ENCODE measurements at regions not wholly inside any gene's neighbourhood (a gene's known extent, or its start where the extent isn't known, plus 50 kb on each side); places are given as distances from the start of the nearest gene placed in this dataset.
"Not testable (repeated sequence)": the region's sequence is repeated elsewhere in the genome, so short reads cannot be mapped to it uniquely, and the experiment has no call there.

GRCh38 chr19:28314756-28315155 lies 898.2 kb downstream of the UQCRFS1 start:
- DNase-seq (ENCODE audit: low read depth), result no peak

- DNase-seq (ENCODE audit: low read depth), result no peak
Observed at GRCh38 chr19:28314287-28314686, 898.7 kb downstream of the UQCRFS1 start.

- DNase-seq (ENCODE audit: low read depth), result no peak
Observed at GRCh38 chr19:28313633-28314032, 899.3 kb downstream of the UQCRFS1 start.

- DNase-seq (ENCODE audit: low read depth), result no peak
Observed at GRCh38 chr19:28312269-28312668, 900.7 kb downstream of the UQCRFS1 start.

GRCh38 chr19:28310829-28311228 lies 902.1 kb downstream of the UQCRFS1 start:
- not testable (repeated sequence) for DNase-seq (ENCODE audit: low read depth)

GRCh38 chr19:28309070-28309469 lies 903.9 kb downstream of the UQCRFS1 start:
- DNase-seq (ENCODE audit: low read depth), result no peak

- no peak for DNase-seq (ENCODE audit: low read depth)
Observed at GRCh38 chr19:28307963-28308362, 905.0 kb downstream of the UQCRFS1 start.

GRCh38 chr19:28307487-28307886 lies 905.5 kb downstream of the UQCRFS1 start:
- DNase-seq (ENCODE audit: low read depth), result no peak

- DNase-seq (ENCODE audit: low read depth), result no peak
Observed at GRCh38 chr19:28305513-28305912, 907.4 kb downstream of the UQCRFS1 start.

GRCh38 chr19:28303502-28303901 lies 909.4 kb downstream of the UQCRFS1 start:
- no peak for DNase-seq (ENCODE audit: low read depth)

GRCh38 chr19:28301961-28302360 lies 911.0 kb downstream of the UQCRFS1 start:
- DNase-seq (ENCODE audit: low read depth), result no peak

- no peak for DNase-seq (ENCODE audit: low read depth)
Observed at GRCh38 chr19:28301463-28301862, 911.5 kb downstream of the UQCRFS1 start.

GRCh38 chr19:28299649-28300048 lies 913.3 kb downstream of the UQCRFS1 start:
- no peak for DNase-seq (ENCODE audit: low read depth)

GRCh38 chr19:28297586-28298157 lies 915.3 kb downstream of the UQCRFS1 start:
- no peak for DNase-seq (ENCODE audit: low read depth)

- DNase-seq (ENCODE audit: low read depth), result no peak
Observed at GRCh38 chr19:28297036-28297435, 915.9 kb downstream of the UQCRFS1 start.

GRCh38 chr19:28296506-28296905 lies 916.4 kb downstream of the UQCRFS1 start:
- DNase-seq (ENCODE audit: low read depth), result no peak

- not testable (repeated sequence) for DNase-seq (ENCODE audit: low read depth)
Observed at GRCh38 chr19:28294975-28295374, 918.0 kb downstream of the UQCRFS1 start.

- DNase-seq (ENCODE audit: low read depth), result no peak
Observed at GRCh38 chr19:28294395-28294794, 918.6 kb downstream of the UQCRFS1 start.

GRCh38 chr19:28293685-28294084 lies 919.3 kb downstream of the UQCRFS1 start:
- DNase-seq (ENCODE audit: low read depth), result no peak

GRCh38 chr19:28292822-28293500 lies 920.0 kb downstream of the UQCRFS1 start:
- no peak for DNase-seq (ENCODE audit: low read depth)

GRCh38 chr19:28291874-28292273 lies 921.1 kb downstream of the UQCRFS1 start:
- DNase-seq (ENCODE audit: low read depth), result no peak

GRCh38 chr19:28290963-28291657 lies 921.8 kb downstream of the UQCRFS1 start:
- no peak for DNase-seq (ENCODE audit: low read depth)

GRCh38 chr19:28289295-28290063 lies 923.5 kb downstream of the UQCRFS1 start:
- DNase-seq (ENCODE audit: low read depth), result no peak

Data from stimulated activated CD8-positive, alpha-beta memory T cell treated with anti-CD3 and anti-CD28 coated beads, Interleukin-7, amount 100 ng/mL, for 24 hours (primary cell).